CD4-positive, alpha-beta T cell treated with Interleukin-4 for 1 hour (primary cell): ENCODE measurements at regions not wholly inside any gene's neighbourhood (a gene's known extent, or its start where the extent isn't known, plus 50 kb on each side); places are given as distances from the start of the nearest gene placed in this dataset.

Experiments used
- DNase-seq, 2 donors: peaks; one replicate each; pipeline ENCODE4 v3.0.0-alpha.2; 2020 to 2022

DNA sequence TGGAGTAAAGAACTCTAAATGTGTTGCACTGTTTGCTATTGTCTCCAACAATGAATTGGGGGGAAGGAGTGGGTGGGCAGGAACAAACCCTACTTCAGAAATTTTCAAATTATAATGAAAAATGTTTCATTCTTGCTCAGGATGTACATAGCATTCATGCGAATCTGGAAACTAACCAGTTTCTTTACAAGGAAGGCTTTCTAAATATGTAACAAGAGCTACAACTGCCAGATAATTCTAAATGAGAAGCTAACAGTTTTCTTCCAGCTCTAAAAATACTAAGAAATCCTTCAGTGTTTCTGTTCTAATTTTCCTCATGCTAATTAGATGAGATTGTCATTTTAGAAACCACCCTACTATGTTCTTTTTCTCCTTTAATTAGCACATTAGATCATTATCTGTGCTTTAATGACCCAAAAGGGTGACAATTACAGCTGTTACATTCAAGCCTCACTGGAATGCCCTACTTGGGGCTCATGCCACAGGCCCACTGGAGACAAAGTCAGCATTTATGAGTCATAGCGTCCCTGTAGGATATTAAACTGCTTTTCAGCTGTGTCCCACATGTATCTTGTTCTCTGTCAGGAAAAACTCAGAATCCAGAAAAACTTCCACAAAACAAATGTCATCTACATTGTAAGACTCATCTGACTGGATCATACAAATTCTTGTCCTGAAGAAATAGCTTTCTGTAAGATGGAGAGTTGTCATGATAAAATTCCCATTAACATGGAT, 804.6 kb upstream of the CXADR start:
- DNase-seq = no peak

DNA sequence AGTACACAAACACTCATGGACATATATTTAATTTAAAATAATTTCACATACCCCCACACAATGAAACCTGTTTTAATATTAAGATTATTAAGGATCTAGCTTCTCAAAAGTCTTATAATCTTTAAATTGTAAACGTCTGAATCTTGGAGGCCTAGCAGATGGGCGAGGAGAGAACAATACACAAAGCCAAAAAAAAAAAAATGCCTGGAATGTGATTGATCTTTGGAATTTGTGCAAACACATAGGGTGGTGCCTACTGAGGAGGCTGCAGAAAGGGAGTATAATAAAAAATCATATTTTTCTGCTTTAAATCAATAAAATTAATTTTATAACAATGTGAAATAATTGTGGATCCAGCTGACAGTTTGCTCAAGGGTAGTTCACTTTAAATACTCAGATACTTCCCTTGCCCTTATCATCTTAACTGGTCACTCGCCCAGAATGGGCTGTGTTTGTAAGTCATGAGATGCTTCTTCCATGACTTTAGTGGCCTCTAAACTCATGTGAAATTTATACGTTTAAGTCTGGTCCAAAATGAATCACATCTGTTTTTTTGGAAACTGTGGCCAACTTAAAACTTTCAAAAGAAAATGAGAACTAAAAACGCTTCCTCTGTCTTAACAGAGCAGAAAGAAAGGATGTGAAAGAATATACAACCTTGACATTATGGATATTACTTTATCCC, 802.8 kb upstream of the CXADR start:
- DNase-seq = no peak

DNA sequence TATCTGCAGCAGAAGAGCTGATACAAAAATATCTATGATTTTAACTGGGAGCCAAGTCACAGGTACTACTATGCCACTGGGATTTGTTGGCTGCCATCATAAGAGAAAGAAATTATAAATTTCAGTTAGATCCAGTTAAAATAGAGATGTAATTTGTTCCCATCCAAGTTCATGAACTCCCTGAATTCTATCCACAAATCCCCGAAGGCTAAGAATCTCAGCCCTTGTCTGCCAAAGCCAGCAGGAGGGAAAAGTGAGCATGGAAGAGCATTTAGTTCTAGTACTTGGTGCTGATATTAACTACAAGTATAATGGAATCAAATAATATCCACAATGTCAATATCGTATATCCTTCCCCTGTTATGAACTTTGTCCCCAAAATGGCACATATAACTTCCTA, 801.1 kb upstream of the CXADR start:
- no peak for DNase-seq

DNA sequence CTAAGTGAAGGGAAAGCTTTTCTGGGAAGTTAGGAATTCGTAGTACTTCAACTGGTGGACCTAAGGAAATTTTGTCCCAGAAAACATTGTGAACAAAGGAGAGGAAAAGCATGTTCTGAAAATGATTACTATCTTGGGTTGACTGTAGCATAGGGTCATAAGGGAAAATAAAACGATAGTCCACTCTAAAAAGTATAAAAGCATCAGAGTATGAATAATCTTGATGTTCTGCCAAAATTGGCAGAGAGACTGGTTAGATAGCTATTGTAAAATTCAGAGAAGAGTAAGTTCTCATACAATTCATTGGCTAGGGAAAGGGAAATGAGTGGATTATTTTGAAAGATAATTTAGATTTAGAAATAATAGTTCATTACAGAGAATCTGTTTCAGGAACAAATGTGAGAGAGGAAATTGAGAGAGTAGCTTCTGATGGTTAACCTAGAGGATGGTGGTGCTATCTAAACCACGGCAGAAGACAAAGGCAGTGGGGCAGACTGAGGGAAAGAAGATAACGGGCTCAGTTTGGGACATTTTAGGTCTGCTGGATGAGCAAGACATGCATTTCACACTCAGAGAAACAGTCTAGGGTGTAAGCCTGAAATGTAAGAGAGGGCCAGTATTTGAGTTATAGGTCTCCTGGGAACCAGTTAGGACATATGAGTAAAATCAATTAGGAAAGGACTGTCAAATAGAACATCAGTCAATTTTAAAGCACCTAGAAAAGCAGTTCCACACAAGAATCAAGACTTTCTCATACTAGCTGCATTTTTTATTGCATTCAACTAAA, 799.3 kb upstream of the CXADR start:
- DNase-seq = no peak

DNA sequence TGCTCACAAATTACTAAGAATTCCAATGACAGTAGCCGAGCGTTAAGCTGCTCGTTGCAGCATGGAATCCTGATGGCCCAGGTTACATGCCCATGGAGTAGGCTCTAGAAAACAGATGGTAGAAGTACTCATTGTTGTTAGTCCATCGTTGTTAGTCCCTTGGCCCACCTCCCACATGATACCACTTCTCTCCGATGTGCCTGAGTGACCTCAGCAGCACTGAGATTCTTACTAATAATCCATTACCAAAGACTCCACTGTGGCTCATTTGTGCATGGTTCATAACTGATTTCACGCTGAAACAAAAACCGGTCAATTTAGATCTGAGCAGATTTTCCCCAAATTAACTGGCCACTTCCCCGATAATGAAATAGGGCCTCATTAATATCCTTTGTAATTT, 772.3 kb upstream of the CXADR start:
- DNase-seq = no peak

DNA sequence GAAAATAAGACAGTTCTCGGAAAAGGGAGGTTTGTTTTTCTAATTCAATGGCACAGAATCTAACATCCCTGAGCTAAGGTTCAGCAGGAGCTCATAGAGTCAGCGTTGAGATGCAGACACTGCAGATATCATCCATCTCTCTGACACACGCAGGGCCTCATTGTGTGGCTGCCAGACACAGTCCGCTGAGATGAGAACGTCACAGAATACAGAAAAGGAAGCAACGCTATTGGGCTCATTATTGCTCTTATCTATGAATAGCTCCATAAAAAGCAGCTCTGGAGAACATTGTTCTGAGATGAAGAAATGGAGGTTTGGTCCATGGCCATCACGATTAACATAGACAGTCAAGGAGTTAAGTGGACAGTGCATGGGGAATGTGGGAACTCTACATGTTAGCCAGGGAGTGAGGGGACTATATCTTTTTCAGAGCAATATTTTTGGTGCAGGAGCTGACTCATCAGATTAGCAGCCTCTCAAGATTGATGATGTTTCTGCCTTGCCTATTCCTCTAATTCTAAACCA, 771.6 kb upstream of the CXADR start:
- DNase-seq = no peak

DNA sequence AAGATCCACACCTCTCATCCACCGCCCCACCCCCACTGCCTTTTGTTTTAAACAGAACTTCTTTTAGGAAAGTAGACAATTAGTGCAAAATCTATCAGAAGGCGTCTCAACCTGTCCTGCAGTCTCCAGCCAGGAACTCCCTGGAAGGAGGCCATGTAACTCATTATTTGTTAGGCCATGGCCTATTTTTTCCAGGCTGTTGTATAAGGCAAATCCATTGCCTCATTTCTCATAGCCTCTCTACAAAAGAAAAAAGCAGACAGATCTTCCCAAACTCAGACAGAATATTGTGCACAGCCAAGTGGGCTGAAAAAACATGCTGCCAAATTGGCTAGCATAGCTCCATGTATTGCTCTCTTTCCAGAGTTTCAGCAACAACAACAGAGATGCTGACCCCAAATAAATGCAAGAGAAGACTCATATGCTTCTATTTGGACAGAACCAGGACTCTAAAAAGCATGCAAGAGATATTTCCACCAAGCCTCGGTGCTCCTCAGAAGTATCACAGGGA, 770.7 kb upstream of the CXADR start:
- no peak for DNase-seq

DNA sequence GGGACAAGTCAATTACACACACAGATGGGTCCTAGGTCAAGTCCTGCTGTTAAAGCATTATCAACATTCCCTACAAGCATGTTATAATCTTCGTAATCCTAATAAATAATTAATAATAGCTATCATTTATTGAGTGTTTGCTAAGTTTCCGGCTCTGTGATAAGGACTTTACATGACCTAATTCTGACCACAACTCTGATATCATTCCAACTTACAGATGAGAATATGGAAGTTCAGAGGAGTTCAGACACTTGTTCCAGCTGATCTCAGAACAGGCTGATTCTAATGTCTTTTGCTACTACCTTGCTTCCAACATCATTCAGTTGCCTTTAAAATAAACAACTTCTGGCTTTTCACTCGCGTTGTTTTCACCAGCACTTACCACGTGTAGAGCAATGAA, 770.1 kb upstream of the CXADR start:
- DNase-seq = no peak

DNA sequence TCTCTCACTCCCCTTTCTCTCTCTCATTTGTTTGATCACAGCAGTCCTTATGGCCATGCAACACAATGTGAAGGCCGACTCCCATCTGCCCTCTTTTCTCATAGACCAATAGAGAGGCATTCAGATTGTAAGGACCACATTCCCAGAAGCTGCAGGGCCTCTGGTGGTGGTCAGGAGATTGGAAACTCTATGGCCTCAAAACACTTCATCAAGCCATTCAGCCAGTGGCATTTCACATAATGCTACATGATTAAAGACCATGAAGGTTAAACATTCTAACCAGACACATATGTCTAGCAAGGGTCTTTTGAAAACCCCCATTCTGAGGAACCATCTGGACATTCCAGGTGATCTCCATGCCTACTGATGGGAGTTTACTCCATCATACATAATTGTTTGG, 769.5 kb upstream of the CXADR start:
- DNase-seq = no peak

DNA sequence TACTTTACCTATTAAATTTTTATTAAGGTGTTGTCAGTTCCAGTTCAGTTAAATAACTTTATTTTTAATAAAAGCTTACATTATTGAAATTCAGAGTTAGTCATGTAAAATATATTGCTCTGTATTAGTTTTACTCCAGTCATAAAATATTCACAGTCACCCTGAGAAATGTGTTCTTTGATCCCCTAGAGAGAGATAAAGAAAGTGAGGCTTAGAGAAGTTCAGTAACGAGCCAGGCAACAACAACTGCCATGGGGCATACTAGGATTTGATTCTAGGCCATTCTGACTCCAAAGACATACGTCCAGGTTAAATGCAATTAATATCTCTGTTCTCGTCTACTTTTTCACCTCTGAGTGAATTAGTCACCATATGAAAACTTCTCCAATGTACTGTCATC, 761.9 kb upstream of the CXADR start:
- DNase-seq = no peak

DNA sequence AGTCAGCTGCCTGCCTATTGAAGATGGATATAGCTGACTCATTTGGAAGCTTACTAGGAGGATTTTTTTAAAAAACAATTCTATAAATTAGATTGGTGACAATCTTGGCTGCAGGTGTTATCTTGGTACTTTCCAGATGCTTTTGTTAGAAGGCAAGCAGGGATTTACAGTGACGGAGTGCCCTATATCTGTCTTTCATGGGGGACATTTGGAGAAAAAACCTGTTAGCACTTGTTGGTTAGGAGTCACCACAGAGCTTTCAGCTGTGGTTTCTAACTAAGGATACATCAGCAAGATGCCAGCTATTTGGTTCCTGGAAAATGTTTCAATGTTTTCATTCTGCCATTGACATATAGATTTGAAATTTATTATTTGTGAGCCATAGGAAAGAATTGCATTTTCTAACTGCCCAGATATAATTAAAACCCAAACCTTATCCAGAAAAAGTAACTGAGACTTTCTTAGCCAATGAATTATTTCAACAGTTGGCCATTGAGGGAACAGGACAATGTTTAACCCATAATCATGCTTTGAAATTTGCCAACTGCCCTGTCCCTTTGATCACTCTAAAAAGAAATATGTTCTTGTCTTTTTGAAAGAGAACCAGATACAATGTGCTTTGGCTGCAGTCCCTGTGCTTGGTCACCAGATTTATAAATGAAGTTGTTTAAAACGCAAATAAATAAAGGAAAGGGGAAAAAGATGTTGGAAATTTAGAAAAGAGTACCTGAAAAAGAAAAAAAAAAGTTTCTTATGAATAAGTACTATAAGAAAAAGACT, 761.0 kb upstream of the CXADR start:
- no peak for DNase-seq

DNA sequence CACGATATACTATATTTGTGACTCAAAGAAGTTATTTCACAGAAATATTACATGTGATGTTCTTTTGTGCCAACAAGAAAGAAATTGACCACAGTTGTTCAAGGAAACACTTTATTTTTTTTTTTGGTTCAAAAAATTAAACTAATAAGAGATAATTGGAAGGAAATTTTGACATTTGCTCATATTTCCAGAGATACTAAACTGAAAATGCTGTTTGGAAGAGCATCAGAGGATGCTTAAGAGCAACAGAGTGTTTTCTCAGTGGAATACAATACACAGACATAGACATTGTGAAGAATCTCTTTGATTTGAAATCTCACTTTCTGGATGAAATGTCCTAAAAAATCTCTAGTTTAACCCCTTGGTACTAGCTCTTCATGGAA, 760.4 kb upstream of the CXADR start:
- no peak for DNase-seq

DNA sequence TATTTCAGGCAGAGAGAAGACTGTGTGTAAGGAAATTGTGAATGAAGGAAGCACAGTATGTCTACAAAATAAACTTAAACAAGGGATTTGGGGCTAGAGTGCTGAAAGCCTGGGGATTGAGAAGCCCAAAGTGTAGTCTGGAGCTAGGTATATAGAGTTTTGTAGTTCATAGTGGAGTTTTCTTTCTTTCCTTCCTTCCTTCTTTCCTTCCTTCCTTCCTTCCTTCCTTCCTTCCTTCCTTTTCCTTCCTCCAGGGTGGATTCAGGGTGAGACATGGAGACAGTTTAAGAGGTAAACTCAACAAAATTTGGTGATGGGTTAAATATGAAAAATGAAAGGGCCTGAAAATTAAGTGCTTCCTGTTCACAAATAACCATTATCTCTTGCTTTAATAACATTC, 757.8 kb upstream of the CXADR start:
- no peak for DNase-seq

DNA sequence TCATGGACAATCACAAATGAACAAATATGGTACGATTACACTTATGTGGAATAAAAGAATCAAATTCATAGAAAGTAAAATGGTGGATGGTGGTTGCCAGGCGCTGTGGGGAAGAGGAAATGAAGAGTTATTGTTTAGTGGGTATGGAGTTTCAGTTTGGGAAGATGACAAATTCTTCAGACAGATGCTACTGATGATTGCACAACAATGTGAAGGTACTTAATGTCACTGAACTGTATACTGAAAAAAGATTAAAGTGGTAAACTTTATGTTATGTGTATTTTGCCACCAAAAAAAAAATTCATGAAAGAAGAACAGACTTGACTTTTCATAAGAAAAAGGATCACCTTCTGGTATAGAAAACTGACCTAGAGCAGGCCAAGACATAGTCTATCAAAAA, 745.6 kb upstream of the CXADR start:
- DNase-seq = no peak

DNA sequence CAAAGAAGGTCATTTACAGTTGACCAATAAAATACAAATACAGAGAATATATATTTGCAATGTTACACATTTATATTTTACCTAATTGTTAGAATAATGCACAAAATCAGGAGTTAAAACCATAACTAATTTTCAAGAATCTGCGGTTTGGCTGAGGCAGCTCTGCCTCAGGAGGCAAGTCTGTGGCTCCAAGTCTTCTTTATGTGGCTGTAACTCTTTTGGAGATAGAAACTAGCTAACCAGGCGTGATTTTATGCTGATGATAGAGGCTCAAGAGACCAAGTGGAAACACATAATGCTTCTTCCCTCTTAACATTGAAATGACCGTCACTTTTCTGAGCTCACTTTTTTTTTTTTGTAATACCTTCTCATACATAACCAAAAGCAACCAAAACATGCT, 744.7 kb upstream of the CXADR start:
- no peak for DNase-seq

DNA sequence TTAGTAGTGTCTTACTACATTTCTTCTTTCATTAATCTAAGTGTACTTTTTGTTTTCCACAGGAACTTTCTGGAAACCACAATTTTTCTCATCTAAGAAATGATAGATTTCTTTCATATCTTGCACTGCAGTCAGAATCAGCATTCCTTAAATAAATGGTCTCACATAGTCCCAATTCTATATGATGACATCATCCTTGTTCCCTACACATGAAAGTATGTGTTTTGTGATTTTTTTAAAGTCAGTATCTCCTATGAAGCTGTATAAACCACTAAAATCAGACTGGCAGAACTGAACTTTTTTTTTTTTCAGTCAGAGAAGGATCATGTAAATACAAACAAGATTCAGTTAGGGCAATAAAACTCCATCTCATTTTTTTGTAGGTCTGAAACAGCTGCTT, 742.6 kb upstream of the CXADR start:
- DNase-seq = no peak

DNA sequence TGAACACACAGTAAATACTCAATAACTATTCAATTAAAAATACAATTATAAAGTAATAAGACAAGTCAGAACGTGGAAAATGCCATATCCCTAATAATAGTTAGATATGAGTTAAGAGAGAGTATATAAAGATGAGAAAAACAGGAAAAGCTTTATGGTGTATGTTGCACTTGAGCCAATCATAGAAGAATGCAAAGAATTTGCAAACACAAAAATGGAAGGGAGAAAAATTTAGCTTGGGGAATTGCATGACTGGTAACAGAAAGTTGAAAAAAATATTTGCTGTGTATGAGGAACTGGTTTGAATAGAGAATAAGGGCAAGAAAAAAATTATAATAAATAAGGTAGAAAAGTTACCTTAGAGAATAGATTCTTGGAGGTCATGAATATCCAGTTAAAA, 739.6 kb upstream of the CXADR start:
- DNase-seq = no peak

DNA sequence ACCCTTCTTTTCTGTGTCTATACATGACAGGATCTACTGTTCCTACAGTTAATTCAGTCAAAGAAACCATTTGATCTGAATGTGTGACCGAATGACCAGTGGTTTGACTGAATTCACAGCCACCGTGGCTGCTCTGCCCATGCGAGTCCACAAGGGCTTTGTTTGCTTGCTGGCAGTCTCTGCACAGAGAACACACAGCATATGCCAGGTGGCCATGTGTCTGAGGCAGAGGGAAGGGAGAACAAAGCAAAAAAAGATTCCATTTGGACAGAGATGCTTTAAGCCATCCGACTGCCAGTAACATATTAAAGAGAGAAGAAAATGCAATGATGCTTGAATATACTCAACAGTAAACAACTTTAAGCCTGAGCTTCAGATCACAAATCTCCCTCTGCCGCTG, 737.8 kb upstream of the CXADR start:
- no peak for DNase-seq

DNA sequence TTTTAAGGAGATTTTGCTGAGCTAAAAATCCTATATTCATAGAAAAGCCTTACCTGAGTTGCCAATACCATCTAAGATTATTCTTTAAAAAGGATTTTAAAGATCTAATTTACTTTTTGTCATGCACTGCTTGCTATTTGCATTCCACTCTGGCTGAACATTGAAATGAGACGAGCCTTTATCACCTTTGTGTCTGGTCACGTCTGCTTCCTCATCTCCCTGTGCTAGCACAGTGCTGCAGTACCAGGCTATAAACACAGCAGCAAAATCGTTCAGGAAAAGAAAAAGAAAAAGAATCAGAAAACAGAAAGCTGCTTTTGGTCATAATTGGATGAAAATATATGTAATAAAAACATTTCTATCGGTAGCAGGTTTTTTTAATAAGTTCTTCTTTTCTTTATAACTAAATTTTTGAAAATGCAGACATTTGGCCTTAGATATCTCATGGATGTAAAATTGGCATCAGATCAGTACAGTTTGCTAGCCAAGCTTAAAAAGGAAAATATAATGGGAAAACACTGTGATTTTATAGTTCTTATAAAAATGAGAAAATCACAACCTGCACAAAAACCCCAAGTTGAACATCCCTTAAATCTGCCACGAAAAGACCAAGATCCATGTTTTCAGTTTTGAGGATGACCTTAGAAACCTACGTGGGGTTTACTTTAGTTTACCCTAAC, 735.7 kb upstream of the CXADR start:
- DNase-seq = no peak

DNA sequence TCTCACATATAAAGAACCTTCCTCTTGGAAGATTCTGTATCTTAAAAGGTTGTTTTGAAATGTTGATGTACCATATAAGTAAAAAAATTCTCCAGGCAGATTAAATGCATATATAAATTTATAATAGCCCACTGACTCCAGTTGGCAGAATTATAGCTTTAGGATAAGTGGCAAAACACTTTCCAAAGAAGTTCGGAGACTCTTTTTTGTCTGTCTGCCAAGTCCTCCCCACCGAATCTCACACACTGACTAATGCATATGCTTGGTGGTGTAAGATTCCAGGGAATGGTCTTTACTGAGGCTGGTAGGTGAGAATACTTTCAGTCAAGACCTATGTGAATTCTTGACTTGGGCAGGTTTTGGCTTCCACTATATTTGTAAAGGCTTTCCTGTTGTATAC, 724.3 kb upstream of the CXADR start:
- no peak for DNase-seq

DNA sequence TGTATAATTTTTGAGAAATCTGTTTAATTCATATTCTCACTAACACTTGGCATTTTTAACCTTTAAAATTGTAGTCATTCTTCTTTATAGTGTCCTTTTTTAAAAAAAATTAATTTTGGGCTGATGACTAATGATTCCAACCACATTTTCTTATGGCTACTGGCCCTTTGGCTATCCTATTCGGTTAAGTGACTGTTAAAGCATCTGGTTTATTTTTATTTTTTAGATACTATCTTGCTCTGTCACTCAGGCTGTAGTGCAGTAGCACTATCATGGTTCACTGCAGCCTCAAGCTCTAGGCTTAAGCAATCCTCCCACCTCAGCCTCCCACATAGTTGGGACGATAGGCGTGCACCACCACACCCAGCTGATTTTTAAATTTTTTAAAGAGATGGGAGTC, 723.2 kb upstream of the CXADR start:
- DNase-seq = no peak

DNA sequence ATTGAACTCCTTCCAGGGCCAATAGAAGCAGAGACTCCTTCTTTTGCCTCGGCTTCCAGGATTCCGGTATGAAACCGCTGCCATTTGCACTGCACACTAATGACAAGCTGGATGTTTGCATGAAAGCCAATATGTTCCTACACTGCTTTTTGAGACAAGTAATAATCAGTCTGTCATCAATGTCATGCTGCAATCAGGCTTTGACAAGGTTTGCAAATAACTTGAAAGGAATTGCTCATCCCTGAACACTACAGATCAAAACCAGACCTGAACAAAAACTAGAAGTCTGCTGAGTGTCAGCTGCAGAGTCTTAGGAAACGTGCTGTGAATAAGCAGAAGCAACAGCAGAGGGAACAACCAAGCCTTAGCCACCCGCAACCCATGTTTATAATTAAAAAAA, 720.7 kb upstream of the CXADR start:
- no peak for DNase-seq
